NCI-H2227 treated with DMSO at 0.1 percent for 48 hours (cell line): ENCODE measurements at regions not wholly inside any gene's neighbourhood (a gene's known extent, or its start where the extent isn't known, plus 50 kb on each side); places are given as distances from the start of the nearest gene placed in this dataset.

Experiments
- DNase-seq: peaks from one replicate; lab custom pipeline; 2025; lab: John Stamatoyannopoulos, UW

DNA sequence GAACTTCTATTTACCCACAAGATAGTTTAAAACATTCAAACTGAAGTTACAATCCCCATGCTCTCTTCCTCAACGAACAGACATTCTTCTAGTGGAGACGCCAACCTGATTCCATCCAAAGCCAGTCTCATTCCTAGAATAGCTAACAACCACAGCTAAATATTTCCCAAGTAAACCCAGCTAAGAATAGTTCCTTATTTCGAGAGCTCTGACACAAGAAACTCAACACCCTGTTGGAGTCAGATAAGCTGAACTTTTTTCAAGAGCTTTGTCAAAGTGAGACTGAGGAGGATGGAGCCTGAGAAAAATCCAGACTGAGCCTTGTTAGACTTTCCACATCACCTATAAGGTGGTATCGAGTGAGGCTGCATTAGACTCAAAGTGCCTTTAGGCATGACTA is 56.7 kb upstream of the RPS23 start:
- DNase-seq: no peak

DNA sequence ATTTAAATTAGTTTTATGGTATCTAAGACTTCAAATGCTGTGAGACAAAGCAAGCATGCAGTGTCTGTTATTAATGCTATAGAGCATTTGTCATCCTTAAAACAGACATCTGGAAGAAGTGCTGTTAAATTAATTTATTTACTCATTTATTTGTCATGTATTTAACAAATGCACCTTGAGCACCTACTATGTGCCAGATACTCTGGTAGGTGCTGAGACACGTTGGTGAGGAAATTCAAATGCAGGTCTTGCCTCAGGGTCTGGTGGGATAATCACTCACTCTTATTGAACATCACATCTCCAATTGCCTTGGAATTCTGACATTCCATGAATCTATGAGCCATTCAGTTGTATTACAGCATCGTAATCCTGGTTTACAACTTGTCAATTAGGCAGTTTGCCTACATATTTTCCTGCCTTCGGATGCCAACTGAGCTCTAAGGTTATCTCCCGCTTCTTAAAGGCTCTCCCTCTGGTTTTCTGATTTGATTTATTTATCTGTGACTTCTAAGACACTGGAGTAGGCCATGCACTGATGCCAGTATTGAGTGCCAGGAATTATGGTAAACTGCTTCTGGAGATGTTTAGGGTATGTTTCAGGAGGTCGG is 56.0 kb upstream of the RPS23 start:
- DNase-seq: no peak

DNA sequence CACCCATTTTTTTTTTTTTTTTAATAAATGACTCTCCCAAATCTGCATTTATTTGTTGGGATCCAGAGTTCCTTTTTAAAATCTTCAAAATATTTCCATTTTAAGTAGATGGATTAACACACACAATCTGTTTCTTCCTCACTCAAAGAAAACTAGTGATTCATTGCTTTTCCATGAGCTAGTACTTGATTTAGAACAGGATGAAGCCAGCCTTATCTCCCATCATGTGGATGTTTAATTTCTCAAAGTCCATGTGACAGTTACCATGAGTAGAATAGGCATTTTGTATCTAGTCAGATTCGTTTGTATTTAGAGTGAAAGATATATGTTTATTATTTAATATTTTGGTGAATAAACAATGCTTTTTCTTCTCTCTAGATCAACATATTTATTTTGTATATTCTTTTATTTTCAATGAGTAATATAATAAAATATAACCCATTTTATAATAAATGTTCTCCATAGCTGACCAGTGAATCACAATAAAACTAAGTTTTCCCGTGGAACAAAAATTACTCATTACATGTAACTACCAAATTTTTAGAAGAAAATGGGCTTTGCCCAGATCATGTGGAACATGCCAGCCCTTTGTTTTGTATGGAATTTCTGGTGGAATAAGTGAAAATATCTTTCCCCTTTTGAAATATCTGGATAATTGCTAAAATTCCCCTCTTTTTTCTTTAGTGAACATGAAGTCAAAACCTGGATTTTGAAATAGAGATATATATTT is 54.9 kb upstream of the RPS23 start:
- no peak for DNase-seq

DNA sequence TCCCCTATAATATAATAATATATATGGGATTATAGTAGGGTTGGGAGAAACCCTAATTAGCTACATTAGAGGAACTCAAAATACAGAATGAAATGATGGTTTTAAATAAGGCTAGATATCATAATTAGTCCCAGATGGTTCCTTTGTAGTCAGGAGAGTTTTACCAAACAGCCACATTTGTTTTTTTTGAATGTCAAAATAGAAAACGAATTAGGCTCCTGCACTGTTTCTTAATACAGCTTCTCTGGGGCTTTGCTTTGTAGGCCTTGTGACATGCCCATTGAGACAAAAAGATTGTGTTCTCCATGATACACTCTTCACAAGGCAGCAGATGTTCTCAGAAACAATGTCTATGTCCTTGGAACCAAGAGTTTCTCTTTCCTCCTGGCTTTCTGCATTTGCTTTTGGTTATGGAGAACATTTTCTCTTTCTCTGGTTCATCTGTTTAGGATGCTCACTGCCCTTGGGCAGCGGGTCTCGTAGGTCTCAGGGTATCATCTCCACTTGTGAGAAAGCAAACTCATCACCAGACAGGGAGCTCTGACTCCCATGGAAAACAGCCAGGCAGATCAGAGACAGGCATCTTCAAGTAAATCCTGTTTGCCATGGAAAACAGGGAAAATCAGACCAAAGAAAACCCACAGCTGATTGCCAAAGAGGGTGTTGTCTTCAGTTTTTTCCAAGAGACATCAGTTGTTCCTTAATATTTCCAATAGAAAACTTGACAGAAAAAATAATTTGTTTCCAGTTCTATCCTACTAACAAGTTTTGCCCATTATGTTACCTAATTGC is 54.1 kb upstream of the RPS23 start:
- no peak for DNase-seq

DNA sequence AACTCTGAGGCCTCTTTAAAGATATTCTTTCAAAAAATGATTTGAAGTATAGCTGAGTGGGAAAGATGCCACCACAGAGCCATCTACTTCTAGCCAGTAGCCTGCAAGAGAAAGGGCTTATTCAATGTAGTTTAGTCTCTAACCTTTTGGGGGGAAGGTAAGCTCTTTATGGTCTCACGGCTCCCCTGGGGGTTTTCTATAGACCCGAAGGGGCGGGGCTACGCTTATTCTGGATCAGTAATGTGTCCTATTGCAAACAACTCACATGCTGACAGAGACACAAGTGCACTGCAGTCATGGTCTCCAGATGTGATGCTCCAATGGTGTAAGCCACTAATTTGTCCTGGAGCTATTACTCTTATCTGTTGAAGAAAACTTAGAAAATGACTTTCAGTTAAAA is 53.4 kb upstream of the RPS23 start:
- DNase-seq: no peak

DNA sequence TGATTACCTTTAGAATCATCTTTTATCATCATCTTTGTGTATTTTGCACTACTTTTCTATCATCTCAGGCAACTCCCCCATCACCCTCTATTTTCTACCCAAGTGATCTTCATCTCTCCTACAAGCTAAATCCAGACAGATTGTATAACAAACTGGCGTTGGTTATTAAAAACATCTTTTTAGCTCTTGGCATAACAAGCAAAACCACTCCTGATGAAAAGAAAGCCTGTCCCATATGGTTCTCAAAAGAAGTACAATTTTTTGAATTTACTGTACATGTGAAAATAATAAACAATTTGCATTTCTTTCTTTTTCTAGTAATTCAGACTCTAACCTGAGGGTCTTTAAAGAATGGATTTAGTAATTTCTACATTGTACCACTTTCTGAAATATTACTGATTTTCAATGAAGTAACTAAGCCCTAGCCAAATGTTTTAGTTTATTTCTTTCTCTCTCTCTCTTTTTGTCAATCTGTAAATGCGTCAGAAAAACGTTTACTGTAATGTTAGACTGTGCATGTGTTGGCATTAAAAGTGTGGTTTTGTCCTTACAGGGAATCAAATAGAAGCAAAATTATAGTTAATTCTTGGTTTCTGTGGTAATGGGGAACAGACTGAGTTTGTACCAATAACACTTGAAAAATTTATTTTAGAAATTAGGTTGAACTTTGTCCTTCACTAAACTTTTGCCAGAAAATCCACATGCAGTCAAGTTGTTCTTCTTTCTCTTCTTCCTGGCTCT is 52.5 kb upstream of the RPS23 start:
- DNase-seq: no peak

DNA sequence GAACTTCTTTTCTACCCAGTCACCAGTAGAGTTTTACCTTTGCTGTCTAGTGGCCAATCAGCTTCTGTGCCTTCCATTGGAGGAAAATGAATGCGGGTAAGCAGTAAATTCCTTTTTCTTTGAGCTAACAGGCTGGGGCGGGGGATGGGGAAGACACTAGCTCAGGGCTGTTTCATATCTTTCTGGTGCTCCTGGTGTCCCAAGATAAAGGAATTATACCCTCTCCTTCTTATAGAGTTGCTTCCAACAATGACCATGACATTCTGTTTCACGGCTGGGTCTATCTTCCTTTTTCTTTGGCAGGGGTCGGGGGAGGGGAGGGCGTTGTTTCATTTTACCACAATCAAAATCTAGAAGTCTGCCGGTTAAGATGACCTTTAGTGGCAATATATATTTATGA is 51.2 kb upstream of the RPS23 start:
- DNase-seq: no peak
